Fibroblast of lung (primary cell): ENCODE measurements at regions not wholly inside any gene's neighbourhood (a gene's known extent, or its start where the extent isn't known, plus 50 kb on each side); places are given as distances from the start of the nearest gene placed in this dataset.

Experiments used
- DNase-seq, 2 donors: peaks; one replicate each; pipeline versions ENCODE4 v3.0.0 to v3.0.0-alpha.2; 2010; ENCODE audit warnings: low read depth in 2 of 2
- H2AFZ ChIP-seq: 2 replicates; pipeline ENCODE4 v1.5.1; 2012; ENCODE audit warnings: low read length, control low read depth, inconsistent platforms
- H3K27ac ChIP-seq: 2 replicates; pipeline ENCODE4 v1.5.1; 2011; ENCODE audit warnings: low read length, control low read depth; ENCODE audit not compliant: insufficient read depth
- H3K27me3 ChIP-seq: 2 replicates; pipeline ENCODE4 v1.5.1; 2011; ENCODE audit warnings: mild to moderate bottlenecking, low read length; ENCODE audit not compliant: control insufficient read depth, insufficient read depth
- H3K36me3 ChIP-seq: 2 replicates; pipeline ENCODE4 v1.5.1; 2011; ENCODE audit warnings: low read length; ENCODE audit not compliant: control insufficient read depth, insufficient read depth
- H3K4me1 ChIP-seq: 2 replicates; pipeline ENCODE4 v1.5.1; 2011; ENCODE audit warnings: low read length; ENCODE audit not compliant: control insufficient read depth, insufficient read depth; ENCODE audit errors: extremely low read depth
- H3K4me2 ChIP-seq: 2 replicates; pipeline ENCODE4 v1.5.1; 2011; ENCODE audit warnings: low read length, control low read depth; ENCODE audit not compliant: insufficient read depth; ENCODE audit errors: extremely low read depth
- H3K4me3 ChIP-seq, 4 experiments: fragments of 200-600 bp in 1 of 4; sonication (generic) in 1 of 4; replicated peaks in 1 of 4; 2 replicates each; pipeline ENCODE4 v1.5.1; 2011 to 2016; ENCODE audit warnings: low read length in 4 of 4, low read depth in 3 of 4, mild to moderate bottlenecking in 3 of 4, control low read depth in 2 of 4, inconsistent platforms in 1 of 4, mixed read lengths in 1 of 4; ENCODE audit not compliant: insufficient read depth in 1 of 4; ENCODE audit errors: control extremely low read depth in 1 of 4
- H3K79me2 ChIP-seq: 2 replicates; pipeline ENCODE4 v1.5.1; 2012; ENCODE audit warnings: mild to moderate bottlenecking, low read length, inconsistent platforms; ENCODE audit not compliant: control insufficient read depth, insufficient read depth
- H3K9ac ChIP-seq: 2 replicates; pipeline ENCODE4 v1.5.1; 2011; ENCODE audit warnings: mild to moderate bottlenecking, low read length, control low read depth; ENCODE audit not compliant: insufficient read depth
- H3K9me3 ChIP-seq: 2 replicates; pipeline ENCODE4 v1.5.1; 2012; ENCODE audit warnings: low read depth, low read length; ENCODE audit not compliant: control insufficient read depth, insufficient read depth
- H4K20me1 ChIP-seq: 2 replicates; pipeline ENCODE4 v1.5.1; 2011; ENCODE audit warnings: low read length; ENCODE audit not compliant: control insufficient read depth, insufficient read depth; ENCODE audit errors: extremely low read depth
- CTCF ChIP-seq, 2 donors: IDR thresholded peaks in 1 of 2; conservative IDR thresholded peaks in 1 of 2; 1 replicate in 1 of 2; 2 replicates in 1 of 2; pipeline ENCODE4 v1.5.1; 2011 to 2012; ENCODE audit warnings: low read length in 2 of 2, control low read depth in 1 of 2, inconsistent platforms in 1 of 2, low read depth in 1 of 2, mild to moderate bottlenecking in 1 of 2
- EZH2 ChIP-seq: IDR thresholded peaks from 2 replicates; pipeline ENCODE4 v1.5.1; 2012; ENCODE audit warnings: low read length, control low read depth, mild to moderate bottlenecking; ENCODE audit errors: missing control alignments

- Histone ChIP-seq H3K4me1 (peaks cover 6% of the 10 kb centered on the region), H3K79me2 (no peaks in the 10 kb centered on the region), H3K27ac (no peak overlapping the region), H2AFZ (peak overlapping the region; percentile 4), H3K4me2 (no peak overlapping the region), H3K4me3 (no peak overlapping the region), H3K9ac (no peak overlapping the region), H3K36me3 (no peaks in the 10 kb centered on the region), H4K20me1 (no peaks in the 10 kb centered on the region), H3K9me3 (no peaks in the 10 kb centered on the region), H3K27me3 (no peaks in the 10 kb centered on the region)
- TF ChIP-seq CTCF (conservative IDR thresholded peaks at IDR 0.05 in 1 of 2, IDR thresholded peaks at IDR 0.05 in 1 of 2; ENCODE audit: low read depth in 1 of 2, low read length in 2 of 2) (no peak), EZH2 (no peak)
- no peak for DNase-seq
Measured at GRCh38 chr21:25366116-25366515, 241.2 kb downstream of the MRPL39 start.

- no peaks in the 10 kb centered on the region for H3K79me2 ChIP-seq
- H3K9ac ChIP-seq: no peak overlapping the region
- no peaks in the 10 kb centered on the region for H3K9me3 ChIP-seq
- TF ChIP-seq CTCF (conservative IDR thresholded peaks at IDR 0.05 in 1 of 2, IDR thresholded peaks at IDR 0.05 in 1 of 2; ENCODE audit: low read depth in 1 of 2, low read length in 2 of 2): no peak
- TF ChIP-seq EZH2: no peak
- no peaks in the 10 kb centered on the region for H3K27me3 ChIP-seq
- DNase-seq: no peak
- no peaks in the 10 kb centered on the region for H3K36me3 ChIP-seq
- H3K4me1 ChIP-seq: no peaks in the 10 kb centered on the region
- H4K20me1 ChIP-seq: no peaks in the 10 kb centered on the region
- no peak overlapping the region for H3K4me3 ChIP-seq
- H3K27ac ChIP-seq: no peak overlapping the region
- no peak overlapping the region for H3K4me2 ChIP-seq
- no peak overlapping the region for H2AFZ ChIP-seq
Measured at GRCh38 chr21:25362375-25363267, 244.7 kb downstream of the MRPL39 start.

- DNase-seq: no peak
- no peaks in the 10 kb centered on the region for H3K27me3 ChIP-seq
- H3K79me2 ChIP-seq: no peaks in the 10 kb centered on the region
- TF ChIP-seq CTCF (conservative IDR thresholded peaks at IDR 0.05 in 1 of 2, IDR thresholded peaks at IDR 0.05 in 1 of 2; ENCODE audit: low read depth in 1 of 2, low read length in 2 of 2) (no peak), EZH2 (no peak)
- H3K27ac ChIP-seq: no peak overlapping the region
- H4K20me1 ChIP-seq: no peaks in the 10 kb centered on the region
- no peak overlapping the region for H3K4me2 ChIP-seq
- H3K36me3 ChIP-seq: no peaks in the 10 kb centered on the region
- no peak overlapping the region for H3K4me3 ChIP-seq
- no peaks in the 10 kb centered on the region for H3K9me3 ChIP-seq
- no peak overlapping the region for H2AFZ ChIP-seq
- H3K4me1 ChIP-seq: no peaks in the 10 kb centered on the region
- H3K9ac ChIP-seq: no peak overlapping the region
Measured at GRCh38 chr21:25361765-25362164, 245.5 kb downstream of the MRPL39 start.
